ENCODE measurements at regions not wholly inside any gene's neighbourhood (a gene's known extent, or its start where the extent isn't known, plus 50 kb on each side); places are given as distances from the start of the nearest gene placed in this dataset.
"Not testable (repeated sequence)": the region's sequence is repeated elsewhere in the genome, so short reads cannot be mapped to it uniquely, and the experiment has no call there.

DNA sequence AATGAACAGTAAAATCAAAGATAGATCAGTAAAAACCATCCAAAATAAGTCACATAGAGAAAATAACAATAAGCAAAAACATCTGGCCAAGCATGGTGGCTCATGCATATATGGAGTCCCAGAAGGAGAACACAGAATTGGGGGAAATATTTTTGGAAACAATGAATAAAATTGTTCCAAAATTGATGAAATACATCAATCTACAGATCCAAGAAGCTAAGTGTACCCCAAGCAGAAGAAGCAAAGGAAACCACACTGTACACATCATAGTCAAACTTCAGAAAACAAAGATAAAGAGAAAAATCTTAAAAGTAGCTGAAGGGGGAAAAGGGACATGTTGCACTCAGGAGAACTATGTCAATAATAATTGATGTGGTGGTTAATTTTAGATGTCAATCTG, 80.4 kb upstream of the RMP24 start:
- no peak for TF ChIP-seq ZNF565 (CRISPR knock-in tag; conservative IDR thresholded peaks at IDR 0.05; ENCODE audit: low read depth)
- TF ChIP-seq CSDC2 (CRISPR knock-in tag; IDR thresholded peaks at IDR 0.05) = no peak
- no peak for TF ChIP-seq CSRNP3 (CRISPR knock-in tag; IDR thresholded peaks at IDR 0.05)
- TF ChIP-seq PATZ1 (CRISPR knock-in tag; IDR thresholded peaks at IDR 0.05; ENCODE audit: borderline replicate concordance) = no peak
- no peak for TF ChIP-seq ZFP3 (CRISPR knock-in tag; IDR thresholded peaks at IDR 0.05)
- no peak for TF ChIP-seq RARB (CRISPR knock-in tag; IDR thresholded peaks at IDR 0.05)
- no peak for TF ChIP-seq PPARA (CRISPR knock-in tag; IDR thresholded peaks at IDR 0.05; ENCODE audit: borderline replicate concordance)
- no peak for TF ChIP-seq TOX (CRISPR knock-in tag; IDR thresholded peaks at IDR 0.05; ENCODE audit: borderline replicate concordance)
- no peak for TF ChIP-seq GLIS3 (CRISPR knock-in tag; IDR thresholded peaks at IDR 0.05)
- TF ChIP-seq, protein P1, sequence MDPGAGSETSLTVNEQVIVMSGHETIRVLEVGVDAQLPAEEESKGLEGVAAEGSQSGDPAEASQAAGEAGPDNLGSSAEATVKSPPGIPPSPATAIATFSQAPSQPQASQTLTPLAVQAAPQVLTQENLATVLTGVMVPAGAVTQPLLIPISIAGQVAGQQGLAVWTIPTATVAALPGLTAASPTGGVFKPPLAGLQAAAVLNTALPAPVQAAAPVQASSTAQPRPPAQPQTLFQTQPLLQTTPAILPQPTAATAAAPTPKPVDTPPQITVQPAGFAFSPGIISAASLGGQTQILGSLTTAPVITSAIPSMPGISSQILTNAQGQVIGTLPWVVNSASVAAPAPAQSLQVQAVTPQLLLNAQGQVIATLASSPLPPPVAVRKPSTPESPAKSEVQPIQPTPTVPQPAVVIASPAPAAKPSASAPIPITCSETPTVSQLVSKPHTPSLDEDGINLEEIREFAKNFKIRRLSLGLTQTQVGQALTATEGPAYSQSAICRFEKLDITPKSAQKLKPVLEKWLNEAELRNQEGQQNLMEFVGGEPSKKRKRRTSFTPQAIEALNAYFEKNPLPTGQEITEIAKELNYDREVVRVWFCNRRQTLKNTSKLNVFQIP (CRISPR knock-in tag; IDR thresholded peaks at IDR 0.05; ENCODE audit: borderline replicate concordance, low read depth) = no peak
- no peak for TF ChIP-seq ESRRG (CRISPR knock-in tag; IDR thresholded peaks at IDR 0.05)
- no peak for TF ChIP-seq ZNF8 (CRISPR knock-in tag; IDR thresholded peaks at IDR 0.05)
- TF ChIP-seq TSHZ2 (CRISPR knock-in tag; IDR thresholded peaks at IDR 0.05) = no peak
- no peak for TF ChIP-seq OSR1 (CRISPR knock-in tag; IDR thresholded peaks at IDR 0.05)
- no peak for TF ChIP-seq ZNF70 (CRISPR knock-in tag; IDR thresholded peaks at IDR 0.05)
- no peak for TF ChIP-seq TCF4 (CRISPR knock-in tag; IDR thresholded peaks at IDR 0.05; ENCODE audit: borderline replicate concordance)
- TF ChIP-seq, protein P2, sequence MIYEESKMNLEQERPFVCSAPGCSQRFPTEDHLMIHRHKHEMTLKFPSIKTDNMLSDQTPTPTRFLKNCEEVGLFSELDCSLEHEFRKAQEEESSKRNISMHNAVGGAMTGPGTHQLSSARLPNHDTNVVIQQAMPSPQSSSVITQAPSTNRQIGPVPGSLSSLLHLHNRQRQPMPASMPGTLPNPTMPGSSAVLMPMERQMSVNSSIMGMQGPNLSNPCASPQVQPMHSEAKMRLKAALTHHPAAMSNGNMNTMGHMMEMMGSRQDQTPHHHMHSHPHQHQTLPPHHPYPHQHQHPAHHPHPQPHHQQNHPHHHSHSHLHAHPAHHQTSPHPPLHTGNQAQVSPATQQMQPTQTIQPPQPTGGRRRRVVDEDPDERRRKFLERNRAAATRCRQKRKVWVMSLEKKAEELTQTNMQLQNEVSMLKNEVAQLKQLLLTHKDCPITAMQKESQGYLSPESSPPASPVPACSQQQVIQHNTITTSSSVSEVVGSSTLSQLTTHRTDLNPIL (CRISPR knock-in tag; IDR thresholded peaks at IDR 0.05; ENCODE audit: low read depth) = no peak

GRCh38 chr18:35897481-35897880, 75.0 kb upstream of the RMP24 start:
- not testable (repeated sequence) for ATAC-seq

More for the DNA sequence above, 80.4 kb upstream of the RMP24 start:
- no peak for ATAC-seq

DNA sequence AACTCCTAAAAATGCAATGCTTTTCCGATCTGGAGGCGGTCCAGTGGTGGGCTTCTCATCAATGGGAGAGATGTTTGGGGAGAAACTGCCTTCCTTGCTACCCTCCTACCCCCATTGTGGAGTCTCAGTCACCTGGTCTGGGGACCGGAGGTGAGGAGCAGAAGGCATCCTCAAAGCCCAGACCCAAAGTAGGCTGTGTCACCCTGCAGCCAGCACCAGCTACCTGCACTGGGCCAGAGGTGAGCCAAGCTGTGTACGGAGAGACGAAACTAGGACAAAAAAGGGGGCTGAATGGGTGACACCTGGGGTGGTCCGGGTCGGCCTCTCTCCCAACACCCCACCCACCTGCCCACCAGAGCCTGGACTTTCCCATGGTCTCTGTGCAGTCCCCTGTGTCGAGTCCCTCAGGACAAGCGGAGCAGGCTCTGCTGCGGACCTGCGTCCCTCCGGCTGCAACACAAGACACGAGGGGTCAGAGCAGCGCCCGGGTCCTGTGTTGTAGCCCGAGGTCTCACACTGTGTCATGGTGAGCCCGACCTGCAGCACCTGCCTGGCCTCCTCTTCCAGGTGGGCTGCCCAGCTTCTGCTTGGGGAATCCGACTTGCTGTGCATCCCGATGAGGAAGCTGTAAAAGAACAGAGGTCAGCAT, 68.0 kb upstream of the RMP24 start:
- no peak for ATAC-seq
- TF ChIP-seq SNAI2 (CRISPR knock-in tag; IDR thresholded peaks at IDR 0.05) (no peak), ZNF565 (CRISPR knock-in tag; conservative IDR thresholded peaks at IDR 0.05; ENCODE audit: low read depth) (no peak), PPARA (CRISPR knock-in tag; IDR thresholded peaks at IDR 0.05; ENCODE audit: borderline replicate concordance) (no peak), ZFP30 (CRISPR knock-in tag; IDR thresholded peaks at IDR 0.05) (no peak), CSDC2 (CRISPR knock-in tag; IDR thresholded peaks at IDR 0.05) (no peak), ISL1 (CRISPR knock-in tag; IDR thresholded peaks at IDR 0.05) (no peak), ZFP3 (CRISPR knock-in tag; IDR thresholded peaks at IDR 0.05) (no peak), TSHZ2 (CRISPR knock-in tag; IDR thresholded peaks at IDR 0.05) (no peak), ZC3H10 (CRISPR knock-in tag; IDR thresholded peaks at IDR 0.05) (no peak), ARNTL (CRISPR knock-in tag; IDR thresholded peaks at IDR 0.05; ENCODE audit: borderline replicate concordance, low read depth) (no peak), PATZ1 (CRISPR knock-in tag; IDR thresholded peaks at IDR 0.05; ENCODE audit: borderline replicate concordance) (no peak), GLIS3 (CRISPR knock-in tag; IDR thresholded peaks at IDR 0.05) (no peak), BACH2 (CRISPR knock-in tag; IDR thresholded peaks at IDR 0.05; ENCODE audit: borderline replicate concordance) (no peak), TCF4 (CRISPR knock-in tag; IDR thresholded peaks at IDR 0.05; ENCODE audit: borderline replicate concordance) (no peak)

Data from SK-N-SH treated with all-trans-retinoic acid at 6 μM for 48 hours (cell line).